Rectal smooth muscle tissue (tissue), 1 donor: ENCODE measurements at regions not wholly inside any gene's neighbourhood (a gene's known extent, or its start where the extent isn't known, plus 50 kb on each side); places are given as distances from the start of the nearest gene placed in this dataset.
"Not testable (repeated sequence)": the region's sequence is repeated elsewhere in the genome, so short reads cannot be mapped to it uniquely, and the experiment has no call there.

Source experiments
- H3K27ac ChIP-seq: one replicate; pipeline ENCODE4 v1.7.0; 2013; ENCODE audit warnings: low read depth, low read length, inconsistent platforms
- H3K27me3 ChIP-seq: one replicate; pipeline ENCODE4 v1.7.0; 2013; ENCODE audit warnings: low read length; ENCODE audit not compliant: control insufficient read depth, insufficient read depth
- H3K36me3 ChIP-seq: one replicate; pipeline ENCODE4 v1.7.0; 2013; ENCODE audit warnings: low read length; ENCODE audit not compliant: control insufficient read depth, insufficient read depth
- H3K4me1 ChIP-seq: one replicate; pipeline ENCODE4 v1.7.0; 2013; ENCODE audit warnings: low read length; ENCODE audit not compliant: control insufficient read depth, insufficient read depth
- H3K4me3 ChIP-seq: one replicate; pipeline ENCODE4 v1.7.0; 2013; ENCODE audit warnings: low read length
- H3K9ac ChIP-seq: one replicate; pipeline ENCODE4 v1.7.0; 2013; ENCODE audit warnings: low read length

- H3K4me1 ChIP-seq = no peaks in the 10 kb centered on the region
- no peaks in the 10 kb centered on the region for H3K27me3 ChIP-seq
- no peak overlapping the region for H3K4me3 ChIP-seq
- H3K36me3 ChIP-seq = no peaks in the 10 kb centered on the region
- H3K9ac ChIP-seq = no peak overlapping the region
- no peak overlapping the region for H3K27ac ChIP-seq
Observed at GRCh38 chr11:127803755-127804154, 783.6 kb downstream of the ETS1 start.

DNA sequence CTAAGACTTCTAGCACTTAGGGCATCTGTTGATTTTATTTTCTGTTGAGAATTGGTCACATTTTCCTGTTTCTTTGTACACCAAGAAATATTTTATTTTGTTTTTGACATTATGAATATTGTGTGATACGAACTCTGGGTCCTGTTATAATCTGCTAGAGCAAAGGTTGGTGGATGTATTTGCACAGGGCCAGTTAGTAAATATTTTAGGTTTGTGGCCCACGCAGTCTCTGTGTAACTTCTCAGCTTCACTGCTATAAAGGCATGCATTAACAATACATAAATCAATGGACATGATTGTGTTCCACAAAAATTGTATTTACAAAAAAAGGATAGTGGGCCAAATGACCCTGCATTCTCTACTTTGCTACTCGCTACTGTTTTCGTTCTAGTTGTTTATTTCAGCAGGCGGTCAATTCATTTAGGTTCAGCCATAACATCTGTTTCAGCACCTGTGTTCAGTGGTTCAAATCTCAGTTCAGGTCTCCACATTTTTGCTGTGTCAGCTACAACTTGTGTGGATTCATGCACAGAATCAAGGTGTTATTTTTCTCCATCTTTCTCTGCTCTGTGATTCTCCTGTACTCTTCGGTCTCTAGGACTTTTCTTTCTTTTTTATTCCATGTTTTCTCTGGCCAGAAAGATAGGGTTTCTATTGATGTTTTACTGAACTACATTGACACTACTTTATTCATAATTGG lies 786.2 kb downstream of the ETS1 start:
- Histone ChIP-seq H3K4me1 (no peaks in the 10 kb centered on the region), H3K9ac (no peak overlapping the region), H3K36me3 (no peaks in the 10 kb centered on the region), H3K27me3 (no peaks in the 10 kb centered on the region), H3K27ac (no peak overlapping the region), H3K4me3 (no peak overlapping the region)

DNA sequence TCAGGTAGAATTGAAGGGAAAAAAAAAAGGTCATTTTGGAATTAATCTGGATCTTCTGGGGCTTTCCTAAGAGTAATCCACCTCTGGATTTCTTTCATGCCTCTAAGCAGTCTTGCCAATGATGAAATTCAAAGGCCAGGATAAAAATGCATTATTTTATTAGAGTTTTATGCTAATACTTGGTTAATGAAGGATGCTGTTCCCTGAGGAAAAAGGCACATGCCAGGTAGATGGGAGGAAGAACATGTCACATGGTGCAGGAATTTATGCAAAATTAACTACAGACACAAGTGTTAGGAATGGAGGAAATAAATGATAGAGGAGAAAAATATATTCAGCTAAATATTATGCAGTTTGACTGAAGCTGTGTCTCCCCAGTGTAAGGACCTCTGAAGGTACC lies 792.0 kb downstream of the ETS1 start:
- Histone ChIP-seq H3K36me3 (no peaks in the 10 kb centered on the region), H3K9ac (no peak overlapping the region), H3K27ac (no peak overlapping the region), H3K4me3 (no peak overlapping the region), H3K4me1 (no peaks in the 10 kb centered on the region), H3K27me3 (no peaks in the 10 kb centered on the region)

- no peaks in the 10 kb centered on the region for H3K27me3 ChIP-seq
- no peaks in the 10 kb centered on the region for H3K36me3 ChIP-seq
- no peak overlapping the region for H3K27ac ChIP-seq
- H3K4me3 ChIP-seq = no peak overlapping the region
- no peaks in the 10 kb centered on the region for H3K4me1 ChIP-seq
- H3K9ac ChIP-seq = no peak overlapping the region
Observed at GRCh38 chr11:127791844-127792243, 791.3 kb upstream of the KIRREL3 start.

- Histone ChIP-seq H3K4me1 (no peaks in the 10 kb centered on the region), H3K27ac (no peak overlapping the region)
Observed at GRCh38 chr11:127790592-127790991, 790.0 kb upstream of the KIRREL3 start.

GRCh38 chr11:127789927-127790326 lies 789.4 kb upstream of the KIRREL3 start:
- no peak overlapping the region for H3K9ac ChIP-seq
- H3K4me3 ChIP-seq = no peak overlapping the region
- H3K36me3 ChIP-seq = no peaks in the 10 kb centered on the region
- H3K4me1 ChIP-seq = no peaks in the 10 kb centered on the region
- no peaks in the 10 kb centered on the region for H3K27me3 ChIP-seq
- no peak overlapping the region for H3K27ac ChIP-seq

More at GRCh38 chr11:127790592-127790991, 790.0 kb upstream of the KIRREL3 start:
- no peak overlapping the region for H3K9ac ChIP-seq
- no peak overlapping the region for H3K4me3 ChIP-seq
- H3K27me3 ChIP-seq = no peaks in the 10 kb centered on the region
- no peaks in the 10 kb centered on the region for H3K36me3 ChIP-seq

GRCh38 chr11:127772938-127773337 lies 772.4 kb upstream of the KIRREL3 start:
- H3K9ac ChIP-seq, H3K4me1 ChIP-seq, H3K4me3 ChIP-seq, H3K27me3 ChIP-seq, H3K27ac ChIP-seq, H3K36me3 ChIP-seq: not testable (repeated sequence)

GRCh38 chr11:127768931-127769330 lies 768.4 kb upstream of the KIRREL3 start:
- not testable (repeated sequence) for H3K36me3 ChIP-seq, H3K27ac ChIP-seq, H3K4me1 ChIP-seq, H3K9ac ChIP-seq, H3K27me3 ChIP-seq, H3K4me3 ChIP-seq

- no peaks in the 10 kb centered on the region for H3K27me3 ChIP-seq
- H3K4me1 ChIP-seq = no peaks in the 10 kb centered on the region
- H3K9ac ChIP-seq = no peak overlapping the region
- no peak overlapping the region for H3K27ac ChIP-seq
- no peaks in the 10 kb centered on the region for H3K36me3 ChIP-seq
- no peak overlapping the region for H3K4me3 ChIP-seq
Observed at GRCh38 chr11:127766734-127767133, 766.2 kb upstream of the KIRREL3 start.

DNA sequence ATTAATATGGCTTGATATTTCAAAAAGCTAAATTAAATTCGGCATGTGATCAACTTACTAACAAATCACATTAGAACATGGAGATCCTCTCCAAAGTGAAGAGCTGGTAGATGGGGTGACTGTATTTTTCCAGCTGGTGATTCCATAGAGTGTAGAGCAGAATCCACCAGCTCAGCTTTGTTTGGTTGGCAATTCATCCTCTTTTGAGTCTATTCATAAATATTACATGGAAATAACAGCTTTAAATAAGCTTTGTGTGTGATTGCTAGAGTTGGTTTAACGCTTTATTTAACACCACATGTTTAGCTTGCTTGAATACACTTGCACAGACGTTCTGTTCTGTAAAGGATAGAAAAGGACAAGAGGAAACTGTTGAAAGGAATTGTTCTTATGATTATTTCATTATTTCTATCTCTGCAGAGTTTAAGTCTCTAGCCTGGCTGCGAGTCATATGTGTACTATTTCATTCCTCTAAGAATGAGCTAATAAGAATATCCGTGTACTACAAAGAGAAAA lies 738.3 kb upstream of the KIRREL3 start:
- H3K27me3 ChIP-seq = no peaks in the 10 kb centered on the region
- H3K4me3 ChIP-seq = no peak overlapping the region
- no peaks in the 10 kb centered on the region for H3K4me1 ChIP-seq
- H3K9ac ChIP-seq = no peak overlapping the region
- H3K27ac ChIP-seq = no peak overlapping the region
- H3K36me3 ChIP-seq = no peaks in the 10 kb centered on the region

DNA sequence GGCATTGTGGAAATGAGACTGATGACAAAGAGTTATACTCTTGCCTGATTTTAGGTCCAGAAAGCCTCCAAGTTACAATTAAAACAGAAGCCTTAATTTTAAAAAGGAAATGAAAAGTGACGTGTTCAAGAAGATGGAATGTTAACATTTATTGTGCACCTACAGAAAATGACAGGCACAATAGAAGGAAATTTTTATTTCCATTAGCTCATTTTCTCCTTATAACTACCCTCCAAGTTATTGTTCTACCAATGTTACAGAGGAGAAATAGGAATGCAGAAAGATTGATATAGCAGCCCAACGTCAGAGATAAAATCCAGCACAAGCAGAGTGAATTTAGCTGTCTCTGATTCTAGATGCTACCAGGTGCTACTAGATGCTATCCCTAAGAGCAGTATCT lies 736.9 kb upstream of the KIRREL3 start:
- Histone ChIP-seq H3K36me3 (no peaks in the 10 kb centered on the region), H3K4me3 (no peak overlapping the region), H3K9ac (no peak overlapping the region), H3K27me3 (no peaks in the 10 kb centered on the region), H3K27ac (no peak overlapping the region), H3K4me1 (no peaks in the 10 kb centered on the region)

DNA sequence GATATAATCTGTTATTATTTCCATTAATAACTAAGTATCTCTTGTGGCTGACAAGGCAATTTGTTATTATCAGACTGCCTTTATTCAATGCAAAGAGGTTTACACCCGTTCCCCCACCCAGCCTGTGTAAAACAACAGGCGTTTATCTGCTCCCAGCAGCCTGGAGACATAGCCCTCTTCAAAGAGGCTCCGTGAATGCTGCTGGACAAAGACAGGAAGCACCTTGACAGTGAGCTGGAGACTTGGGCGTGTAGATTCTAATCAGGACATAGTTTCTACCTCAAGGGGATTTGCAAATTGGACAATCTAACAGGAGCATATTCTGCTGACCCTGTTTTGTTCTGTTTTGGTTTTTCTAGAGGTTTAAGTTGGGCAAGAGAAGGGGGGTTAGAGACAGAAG lies 733.0 kb upstream of the KIRREL3 start:
- no peak overlapping the region for H3K27ac ChIP-seq
- no peak overlapping the region for H3K9ac ChIP-seq
- H3K4me1 ChIP-seq = no peaks in the 10 kb centered on the region
- H3K27me3 ChIP-seq = no peaks in the 10 kb centered on the region
- H3K4me3 ChIP-seq = no peak overlapping the region
- no peaks in the 10 kb centered on the region for H3K36me3 ChIP-seq

GRCh38 chr11:127726367-127726766 lies 725.8 kb upstream of the KIRREL3 start:
- H3K4me3 ChIP-seq = no peak overlapping the region

More at GRCh38 chr11:127726367-127726766, 725.8 kb upstream of the KIRREL3 start:
- no peak overlapping the region for H3K27ac ChIP-seq
- no peak overlapping the region for H3K9ac ChIP-seq
- no peaks in the 10 kb centered on the region for H3K36me3 ChIP-seq
- no peaks in the 10 kb centered on the region for H3K27me3 ChIP-seq
- no peaks in the 10 kb centered on the region for H3K4me1 ChIP-seq
